H9 (cell line): ENCODE measurements at regions not wholly inside any gene's neighbourhood (a gene's known extent, or its start where the extent isn't known, plus 50 kb on each side); places are given as distances from the start of the nearest gene placed in this dataset.

ENCODE experiments used
- DNase-seq: peaks from one replicate; pipeline ENCODE4 v3.0.0-alpha.2; 2017
- H2AFZ ChIP-seq: one replicate; pipeline ENCODE4 v1.6.1; 2013; ENCODE audit warnings: mild to moderate bottlenecking, low read length, control low read depth, moderate library complexity
- H2AK5ac ChIP-seq: 2 replicates; pipeline ENCODE4 v1.6.1; 2013; ENCODE audit warnings: low read length, control low read depth, mixed read lengths; ENCODE audit not compliant: insufficient read length
- H2BK120ac ChIP-seq: one replicate; pipeline ENCODE4 v1.6.1; 2013; ENCODE audit warnings: low read depth, mild to moderate bottlenecking, low read length, control low read depth, inconsistent platforms; ENCODE audit not compliant: poor library complexity, severe bottlenecking
- H2BK12ac ChIP-seq: 2 replicates; pipeline ENCODE4 v1.6.1; 2013; ENCODE audit warnings: low read length, control low read depth, mixed read lengths, low read depth; ENCODE audit not compliant: insufficient read length
- H2BK15ac ChIP-seq: 2 replicates; pipeline ENCODE4 v1.6.1; 2013; ENCODE audit warnings: low read depth, low read length, control low read depth
- H2BK20ac ChIP-seq: one replicate; pipeline ENCODE4 v1.6.1; 2013; ENCODE audit warnings: low read depth, mild to moderate bottlenecking, low read length, control low read depth, inconsistent platforms; ENCODE audit not compliant: poor library complexity, severe bottlenecking
- H2BK5ac ChIP-seq: 2 replicates; pipeline ENCODE4 v1.6.1; 2013; ENCODE audit warnings: low read length, control low read depth, mixed read lengths; ENCODE audit not compliant: insufficient read length
- H3K14ac ChIP-seq: 2 replicates; pipeline ENCODE4 v1.6.1; 2013; ENCODE audit warnings: low read length, control low read depth; ENCODE audit not compliant: insufficient read depth
- H3K18ac ChIP-seq: 2 replicates; pipeline ENCODE4 v1.6.1; 2013; ENCODE audit warnings: low read depth, mild to moderate bottlenecking, mixed read lengths, low read length, control low read depth; ENCODE audit not compliant: insufficient read length
- H3K23ac ChIP-seq: 2 replicates; pipeline ENCODE4 v1.6.1; 2013; ENCODE audit warnings: low read length, control low read depth, mixed read lengths, low read depth; ENCODE audit not compliant: insufficient read length
- H3K23me2 ChIP-seq: 2 replicates; pipeline ENCODE4 v1.6.1; 2013; ENCODE audit warnings: low read depth, mild to moderate bottlenecking, mixed read lengths, low read length, control low read depth; ENCODE audit not compliant: insufficient read length, poor library complexity, severe bottlenecking
- H3K27ac ChIP-seq: 2 replicates; pipeline ENCODE4 v1.5.1; 2013; ENCODE audit warnings: low read length, control low read depth, mixed read lengths, low read depth; ENCODE audit not compliant: insufficient read length
- H3K27me3 ChIP-seq: 2 replicates; pipeline ENCODE4 v1.6.1; 2013; ENCODE audit warnings: low read length, control low read depth, inconsistent platforms; ENCODE audit not compliant: insufficient read depth
- H3K4ac ChIP-seq: 2 replicates; pipeline ENCODE4 v1.6.1; 2013; ENCODE audit warnings: low read depth, mild to moderate bottlenecking, control low read depth, inconsistent platforms, low read length, moderate library complexity
- H3K4me1 ChIP-seq: 2 replicates; pipeline ENCODE4 v1.6.1; 2013; ENCODE audit warnings: low read length, control low read depth, inconsistent platforms; ENCODE audit not compliant: insufficient read depth
- H3K4me2 ChIP-seq: 2 replicates; pipeline ENCODE4 v1.6.1; 2013; ENCODE audit warnings: low read length, control low read depth, mixed read lengths; ENCODE audit not compliant: insufficient read length, insufficient read depth
- H3K56ac ChIP-seq: 2 replicates; pipeline ENCODE4 v1.6.1; 2013; ENCODE audit warnings: low read depth, mild to moderate bottlenecking, mixed read lengths, low read length, control low read depth; ENCODE audit not compliant: insufficient read length
- H3K79me1 ChIP-seq: 2 replicates; pipeline ENCODE4 v1.6.1; 2013; ENCODE audit warnings: low read depth, mild to moderate bottlenecking, moderate library complexity, low read length, control low read depth, inconsistent platforms; ENCODE audit not compliant: insufficient read depth, poor library complexity, severe bottlenecking
- H3K79me2 ChIP-seq: 2 replicates; pipeline ENCODE4 v1.6.1; 2013; ENCODE audit warnings: low read length, control low read depth, inconsistent platforms; ENCODE audit not compliant: insufficient read depth
- H3K9ac ChIP-seq: 2 replicates; pipeline ENCODE4 v1.6.1; 2013; ENCODE audit warnings: low read length, control low read depth, mixed read lengths; ENCODE audit not compliant: insufficient read length; ENCODE audit errors: extremely low read depth
- H3K9me3 ChIP-seq: one replicate; pipeline ENCODE4 v1.6.1; 2013; ENCODE audit warnings: low read depth, low read length, inconsistent platforms; ENCODE audit not compliant: control insufficient read depth
- H3T11ph ChIP-seq: one replicate; pipeline ENCODE4 v1.6.1; 2013; ENCODE audit warnings: mild to moderate bottlenecking, low read length, control low read depth, inconsistent platforms
- H4K20me1 ChIP-seq: one replicate; pipeline ENCODE4 v1.6.1; 2013; ENCODE audit not compliant: control insufficient read depth, insufficient read length, insufficient read depth
- H4K5ac ChIP-seq: 2 replicates; pipeline ENCODE4 v1.6.1; 2013; ENCODE audit warnings: low read depth, mild to moderate bottlenecking, mixed read lengths, low read length, control low read depth; ENCODE audit not compliant: insufficient read length
- H4K8ac ChIP-seq: replicated peaks from 2 replicates; pipeline ENCODE4 v1.6.1; 2013; ENCODE audit warnings: low read length, control low read depth, mixed read lengths, low read depth; ENCODE audit not compliant: insufficient read length
- H4K91ac ChIP-seq: 2 replicates; pipeline ENCODE4 v1.6.1; 2013; ENCODE audit warnings: low read depth, mild to moderate bottlenecking, moderate library complexity, mixed read lengths, low read length, control low read depth; ENCODE audit not compliant: insufficient read length
- H3K27ac Mint-ChIP-seq, 3 experiments: 2 replicates in 2 of 3; 3 replicates in 1 of 3; pipeline ENCODE4 v1.8.0; 2020 to 2021; ENCODE audit warnings: mixed read lengths in 3 of 3, mild to moderate bottlenecking in 1 of 3, moderate library complexity in 1 of 3
- H3K27me3 Mint-ChIP-seq: 2 replicates; pipeline ENCODE4 v1.8.0; 2021; ENCODE audit warnings: low read depth, mild to moderate bottlenecking, moderate library complexity, mixed read lengths
- H3K36me3 Mint-ChIP-seq, 3 experiments: 2 replicates in 2 of 3; 3 replicates in 1 of 3; pipeline ENCODE4 v1.8.0; 2020 to 2021; ENCODE audit warnings: low read depth in 3 of 3, mixed read lengths in 3 of 3; ENCODE audit not compliant: insufficient read depth in 1 of 3
- H3K4me1 Mint-ChIP-seq, 2 experiments: 2 replicates each; pipeline ENCODE4 v1.8.0; 2020; ENCODE audit warnings: mixed read lengths in 2 of 2
- H3K4me3 Mint-ChIP-seq, 2 experiments: 2 replicates in 1 of 2; 3 replicates in 1 of 2; pipeline ENCODE4 v1.8.0; 2020 to 2021; ENCODE audit warnings: mild to moderate bottlenecking in 2 of 2, mixed read lengths in 2 of 2, moderate library complexity in 1 of 2
- H3K9me3 Mint-ChIP-seq, 2 experiments: 2 replicates in 1 of 2; 3 replicates in 1 of 2; pipeline ENCODE4 v1.8.0; 2020; ENCODE audit warnings: mild to moderate bottlenecking in 2 of 2, mixed read lengths in 2 of 2, moderate library complexity in 1 of 2
- WGBS: extraction: QIAGEN DNeasy Blood & Tissue Kit; methylation state at CpG from one replicate; pipeline ENCODE4 v1.1.7; 2013; ENCODE audit warnings: missing lambda C conversion rate, low lambda C conversion rate, mixed read lengths; ENCODE audit not compliant: insufficient read length; ENCODE audit errors: extremely low coverage; 5-methylcytosine and 5-hydroxymethylcytosine counted together
- TF ChIP-seq, protein P1 (sequence below): fragments of 200-600 bp; sonication (generic); conservative IDR thresholded peaks from 3 replicates; pipeline ENCODE4 v1.8.0; 2021; ENCODE audit warnings: antibody characterized with exemption, mild to moderate bottlenecking

DNA sequence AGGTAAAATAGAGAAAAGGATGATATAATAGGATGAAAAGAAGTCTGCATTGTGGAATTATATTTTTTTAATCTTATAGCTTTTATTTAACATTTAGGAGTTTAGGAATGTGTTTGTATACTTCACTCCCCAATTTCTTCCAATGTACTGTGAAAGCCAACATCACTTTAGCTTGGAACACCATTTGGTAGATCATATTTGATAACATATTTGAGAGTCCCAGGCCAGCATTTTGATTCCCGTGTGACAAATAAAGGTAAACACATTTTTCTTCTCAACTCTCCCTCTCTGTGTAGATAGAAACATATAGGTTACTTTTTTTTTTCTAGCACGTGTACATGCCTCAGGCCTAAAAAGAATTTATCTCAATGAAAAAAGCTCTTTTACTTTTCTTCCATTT lies 1551.3 kb downstream of the CDH8 start:
- Mint-ChIP-seq H3K9me3 (no peaks in the 10 kb centered on the region), H3K4me3 (no peak overlapping the region), H3K27ac (no peak overlapping the region), H3K4me1 (peaks cover 0 to 1% of the 10 kb centered on the region in 2 experiments; a peak in 1 of 4 replicates), H3K36me3 (no peaks in the 10 kb centered on the region), H3K27me3 (no peaks in the 10 kb centered on the region)
- Histone ChIP-seq H2BK5ac (no peak overlapping the region), H3K4me1 (no peaks in the 10 kb centered on the region), H3K4ac (no peak overlapping the region), H2BK15ac (no peak overlapping the region), H3K4me2 (no peak overlapping the region), H3K23ac (no peak overlapping the region), H2BK120ac (no peak overlapping the region), H2AFZ (no peak overlapping the region), H3K79me1 (no peaks in the 10 kb centered on the region), H2BK12ac (no peak overlapping the region), H3K79me2 (no peaks in the 10 kb centered on the region), H3K9me3 (no peaks in the 10 kb centered on the region), H2AK5ac (no peak overlapping the region), H3T11ph (no peak overlapping the region), H3K9ac (no peak overlapping the region), H3K56ac (no peak overlapping the region), H4K5ac (no peak overlapping the region), H3K27ac (no peak overlapping the region), H4K8ac (no peak overlapping the region), H3K14ac (no peak overlapping the region), H4K20me1 (no peaks in the 10 kb centered on the region), H3K27me3 (no peaks in the 10 kb centered on the region), H3K18ac (no peak overlapping the region), H2BK20ac (no peak overlapping the region), H3K23me2 (no peaks in the 10 kb centered on the region), H4K91ac (no peak overlapping the region)
- TF ChIP-seq, protein P1, sequence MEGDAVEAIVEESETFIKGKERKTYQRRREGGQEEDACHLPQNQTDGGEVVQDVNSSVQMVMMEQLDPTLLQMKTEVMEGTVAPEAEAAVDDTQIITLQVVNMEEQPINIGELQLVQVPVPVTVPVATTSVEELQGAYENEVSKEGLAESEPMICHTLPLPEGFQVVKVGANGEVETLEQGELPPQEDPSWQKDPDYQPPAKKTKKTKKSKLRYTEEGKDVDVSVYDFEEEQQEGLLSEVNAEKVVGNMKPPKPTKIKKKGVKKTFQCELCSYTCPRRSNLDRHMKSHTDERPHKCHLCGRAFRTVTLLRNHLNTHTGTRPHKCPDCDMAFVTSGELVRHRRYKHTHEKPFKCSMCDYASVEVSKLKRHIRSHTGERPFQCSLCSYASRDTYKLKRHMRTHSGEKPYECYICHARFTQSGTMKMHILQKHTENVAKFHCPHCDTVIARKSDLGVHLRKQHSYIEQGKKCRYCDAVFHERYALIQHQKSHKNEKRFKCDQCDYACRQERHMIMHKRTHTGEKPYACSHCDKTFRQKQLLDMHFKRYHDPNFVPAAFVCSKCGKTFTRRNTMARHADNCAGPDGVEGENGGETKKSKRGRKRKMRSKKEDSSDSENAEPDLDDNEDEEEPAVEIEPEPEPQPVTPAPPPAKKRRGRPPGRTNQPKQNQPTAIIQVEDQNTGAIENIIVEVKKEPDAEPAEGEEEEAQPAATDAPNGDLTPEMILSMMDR, result no peak
- no CpG with 5 or more reads among the region's 2 CpGs for WGBS
- DNase-seq, result no peak
